Fibroblast of skin of left biceps (primary cell): ENCODE measurements at regions not wholly inside any gene's neighbourhood (a gene's known extent, or its start where the extent isn't known, plus 50 kb on each side); places are given as distances from the start of the nearest gene placed in this dataset.

Source experiments
- DNase-seq, 2 experiments: peaks; one replicate each; pipeline ENCODE4 v3.0.0-alpha.2; 2013; ENCODE audit warnings: low read depth in 2 of 2

- no peak for DNase-seq
Observed at GRCh38 chr1:115577513-115577912, 64.3 kb upstream of the VANGL1 start.

DNA sequence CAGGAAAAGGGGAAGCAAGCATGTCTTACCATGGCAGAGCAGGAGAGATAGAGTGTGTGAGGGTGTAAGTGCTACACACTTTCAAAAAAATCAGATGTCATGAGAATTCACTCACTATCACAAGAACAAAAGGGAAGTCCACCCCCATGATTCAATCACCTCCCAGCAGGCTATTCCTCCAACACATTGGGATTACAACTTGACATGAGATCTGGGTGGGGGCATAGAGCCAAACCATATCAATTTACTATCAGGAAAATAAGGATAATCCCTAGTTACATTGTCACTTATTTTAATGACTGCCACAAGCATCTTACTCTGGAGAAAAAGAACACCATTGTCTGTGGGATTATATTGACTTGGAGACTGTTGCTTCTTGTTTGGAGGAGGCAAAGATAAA, 66.1 kb upstream of the VANGL1 start:
- DNase-seq: no peak

DNA sequence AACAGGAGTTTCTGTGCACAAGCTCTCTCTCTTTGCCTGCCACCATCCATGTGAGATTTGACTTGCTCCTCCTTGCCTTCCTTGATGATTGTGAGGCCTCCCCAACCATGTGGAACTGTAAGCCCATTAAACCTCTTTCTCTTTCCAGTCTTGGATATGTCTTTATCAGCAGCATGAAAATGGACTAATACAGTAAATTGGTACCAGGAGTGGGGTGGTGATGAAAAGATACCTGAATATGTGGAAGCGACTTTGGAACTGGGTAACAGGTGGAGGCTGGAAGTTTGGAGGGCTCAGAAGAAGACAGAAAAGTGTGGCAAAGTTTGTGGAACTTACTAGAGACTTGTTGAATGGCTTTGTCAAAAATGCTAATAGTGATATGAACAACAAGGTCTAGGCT, 69.1 kb upstream of the VANGL1 start:
- DNase-seq: no peak

DNA sequence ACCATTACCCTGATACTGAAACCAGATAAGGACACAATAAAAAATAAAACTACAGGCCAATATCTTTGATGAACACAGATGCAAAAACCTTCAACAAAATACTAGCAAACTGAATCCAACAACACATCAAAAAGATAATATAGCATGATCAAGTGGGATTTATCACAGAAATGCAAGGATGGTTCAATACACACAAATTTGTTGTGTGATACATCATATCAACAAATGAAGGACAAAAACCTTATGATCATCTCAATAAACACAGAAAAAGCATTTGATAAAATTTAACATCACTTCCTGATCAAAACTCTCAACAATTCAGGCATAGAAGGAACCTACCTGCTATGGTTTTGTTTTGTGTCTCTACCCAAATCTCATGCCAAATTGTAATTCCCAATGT, 74.3 kb upstream of the VANGL1 start:
- DNase-seq: no peak

- DNase-seq: no peak
Observed at GRCh38 chr1:115565791-115566190, 76.0 kb upstream of the VANGL1 start.

GRCh38 chr1:115565353-115565752, 76.4 kb upstream of the VANGL1 start:
- DNase-seq: no peak

DNA sequence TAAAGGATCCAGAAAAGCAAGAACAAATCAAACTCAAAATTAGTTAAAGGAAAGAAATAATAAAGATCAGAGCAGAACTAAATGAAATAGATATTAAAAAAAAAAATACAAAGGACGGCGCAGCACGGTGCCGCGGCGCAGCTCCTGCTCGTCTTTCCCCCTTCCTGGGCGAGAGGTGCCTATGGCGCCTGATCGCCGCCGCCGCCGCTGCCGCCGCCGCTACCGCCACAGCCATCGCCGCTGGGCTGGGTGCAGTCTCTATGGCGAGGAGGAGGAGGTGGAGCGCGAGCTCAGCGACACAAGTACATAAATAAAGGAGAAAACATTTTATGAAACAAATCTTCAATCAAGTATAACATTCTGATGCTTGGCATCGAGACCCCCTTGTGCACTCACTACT, 77.6 kb upstream of the VANGL1 start:
- DNase-seq: no peak

- DNase-seq: no peak
Observed at GRCh38 chr1:115560027-115560426, 81.7 kb upstream of the VANGL1 start.

DNA sequence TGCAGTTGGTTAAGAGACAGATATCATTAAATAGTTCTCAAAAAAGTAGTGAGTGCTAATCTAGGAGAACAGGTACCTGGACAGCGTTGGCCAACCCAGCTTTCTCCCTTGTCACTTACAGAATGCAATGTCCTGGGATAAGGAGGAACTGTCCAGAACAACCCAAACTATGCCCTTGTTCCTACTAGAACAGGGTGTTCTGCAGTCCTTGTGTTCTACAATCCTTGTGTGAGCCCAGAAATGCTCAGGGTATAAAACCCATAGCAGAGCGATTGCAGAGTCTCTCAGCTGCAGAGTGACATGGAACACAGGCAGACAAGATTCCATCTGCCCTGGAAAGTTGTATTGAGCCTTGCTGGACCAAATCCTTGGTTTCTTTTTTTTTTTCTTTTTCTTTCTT, 83.5 kb upstream of the VANGL1 start:
- no peak for DNase-seq

DNA sequence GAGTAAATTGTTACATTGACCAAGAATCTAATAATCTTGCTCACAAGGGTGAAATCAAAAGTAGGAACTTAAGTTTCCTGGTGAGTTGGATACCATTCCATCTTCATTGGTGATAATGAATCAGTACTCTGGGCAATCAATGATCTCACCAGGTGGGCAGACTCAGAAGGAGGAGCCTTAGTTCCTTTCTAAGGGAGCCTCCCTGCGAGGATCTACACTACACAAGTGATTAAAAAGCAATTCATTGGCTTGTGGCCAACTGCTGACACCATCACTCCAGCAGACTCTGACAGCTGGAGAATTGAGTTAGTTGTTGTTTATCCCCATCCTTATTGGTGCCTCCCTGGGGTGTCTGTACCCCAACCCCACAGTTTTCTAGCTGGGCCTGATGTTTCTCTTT, 84.1 kb upstream of the VANGL1 start:
- no peak for DNase-seq

DNA sequence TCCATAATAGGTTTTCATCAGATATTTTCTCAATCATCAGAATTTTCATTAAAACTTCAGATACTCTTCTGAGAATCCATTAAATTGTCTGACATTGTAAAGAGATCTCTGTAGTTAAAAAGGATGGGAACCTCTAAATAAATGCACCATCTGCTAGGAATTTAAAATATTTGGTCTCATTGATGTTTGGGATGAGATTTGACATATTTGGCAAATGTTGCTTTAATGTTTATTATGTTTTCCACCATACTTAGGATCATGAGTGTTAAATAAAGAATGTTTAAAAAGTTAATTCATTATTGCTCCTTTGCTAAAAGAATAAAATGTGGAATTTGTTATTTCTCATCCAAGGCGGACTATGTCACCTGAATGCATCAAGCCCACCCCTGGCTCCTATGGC, 85.5 kb upstream of the VANGL1 start:
- DNase-seq: no peak

DNA sequence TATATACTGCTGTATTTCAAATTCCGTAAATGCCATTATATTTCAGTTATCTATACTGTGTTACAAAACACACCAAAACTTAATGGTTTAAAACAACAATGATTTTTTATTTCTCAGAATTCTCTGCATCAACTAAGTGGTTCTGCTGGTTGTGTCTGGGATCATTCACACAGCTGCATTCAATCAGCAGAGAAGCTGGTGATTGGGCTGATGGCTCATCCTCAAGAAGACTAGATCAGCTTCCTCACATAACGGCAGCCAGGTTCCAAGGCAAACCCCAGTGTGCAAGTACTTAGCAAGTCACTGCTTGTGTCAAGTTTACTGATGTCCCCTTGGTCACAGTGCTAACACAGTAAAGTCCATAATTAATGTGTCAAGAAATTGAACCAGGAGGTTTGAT, 86.3 kb upstream of the VANGL1 start:
- DNase-seq: peak in 1 of 2 experiments; percentile 60

DNA sequence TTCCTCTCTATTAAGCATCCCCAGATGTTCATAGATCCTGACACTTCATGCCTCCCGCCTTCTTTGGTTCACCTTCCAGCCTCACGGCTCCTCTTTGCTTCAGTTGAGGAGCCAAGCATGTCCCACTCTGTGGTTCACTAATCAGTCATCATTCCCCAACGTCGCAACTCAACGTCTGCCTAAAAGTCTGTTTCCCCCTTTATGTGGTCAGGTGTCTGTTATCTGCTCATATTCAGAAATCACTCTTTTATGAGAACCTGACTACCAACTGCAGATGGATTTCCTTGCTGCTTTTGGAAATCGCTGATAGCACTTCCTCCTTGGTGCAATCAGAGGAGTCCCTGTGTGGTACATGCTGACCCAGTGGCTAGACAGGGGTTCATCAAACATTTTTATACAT, 94.1 kb upstream of the VANGL1 start:
- DNase-seq: no peak

DNA sequence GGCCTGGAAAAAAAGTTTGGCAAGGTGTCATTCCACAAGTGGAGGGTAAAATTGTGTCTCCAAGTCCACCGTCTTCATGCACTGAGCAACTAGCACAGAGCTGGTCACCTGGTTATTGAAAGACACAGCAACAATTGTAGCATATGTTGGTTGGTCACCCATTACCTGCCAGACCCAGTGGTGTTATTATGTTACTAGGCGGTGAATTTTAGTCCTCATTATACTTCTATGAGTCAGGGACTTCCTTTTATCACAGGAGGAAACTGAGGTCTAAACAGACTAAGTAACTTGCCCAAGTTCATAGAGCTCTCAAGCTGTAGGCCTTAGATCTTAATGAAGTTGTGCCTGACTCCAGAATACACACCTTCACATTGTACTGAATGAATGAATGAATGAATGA, 94.9 kb upstream of the VANGL1 start:
- DNase-seq: no peak

- peak; percentile 94 to 95 for DNase-seq
Observed at GRCh38 chr1:115545791-115546733, 95.7 kb upstream of the VANGL1 start.

DNA sequence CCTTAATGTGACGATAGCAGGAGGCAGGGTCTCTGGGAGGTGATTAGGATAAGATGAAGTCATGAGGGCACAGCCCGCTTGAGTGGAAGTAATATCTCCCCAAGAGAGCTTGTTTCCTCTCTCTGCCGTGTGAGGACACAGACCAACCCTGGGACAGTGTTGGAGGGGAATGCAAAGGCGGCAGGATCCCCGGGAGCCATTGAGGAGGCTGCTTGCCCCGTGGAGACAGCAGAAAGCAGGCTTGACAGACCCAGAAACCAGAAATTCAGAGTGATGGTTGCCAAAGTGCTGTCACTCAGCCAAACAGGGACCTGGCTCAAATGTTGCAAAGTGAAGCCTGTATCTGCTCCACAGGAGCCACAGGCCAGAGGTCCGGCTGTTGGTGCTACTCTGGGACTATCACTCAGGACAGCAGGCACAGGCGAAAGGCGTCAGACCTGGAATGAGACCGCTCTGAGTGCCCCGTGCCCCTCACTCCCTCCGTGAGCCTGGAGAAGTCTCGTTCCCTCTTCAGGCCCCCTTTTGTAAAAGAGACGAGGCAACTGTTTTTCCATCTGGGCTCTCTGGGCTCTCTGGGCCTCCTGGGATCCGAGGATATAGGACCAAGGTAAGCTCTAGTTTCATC, 96.6 kb upstream of the VANGL1 start:
- DNase-seq: no peak

DNA sequence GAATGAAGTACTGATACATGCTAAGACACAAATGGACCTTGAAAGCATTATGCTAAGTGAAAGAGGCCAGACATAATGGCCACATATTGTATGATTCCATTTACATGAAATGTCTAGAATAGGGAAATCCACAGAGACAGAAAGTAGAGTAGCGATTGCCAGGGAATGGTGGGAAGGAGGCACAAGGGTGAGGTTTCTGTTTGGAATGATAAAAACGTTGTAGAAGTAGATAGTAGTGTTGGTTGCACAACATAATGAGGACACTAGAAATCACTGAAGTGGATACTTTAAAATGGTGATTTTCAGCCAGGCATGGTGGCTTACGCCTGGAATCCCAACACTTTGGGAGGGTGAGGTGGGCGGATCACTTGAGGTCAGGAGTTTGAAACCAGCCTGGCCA, 97.6 kb upstream of the VANGL1 start:
- DNase-seq: no peak

GRCh38 chr1:115543247-115543646, 98.5 kb upstream of the VANGL1 start:
- no peak for DNase-seq

DNA sequence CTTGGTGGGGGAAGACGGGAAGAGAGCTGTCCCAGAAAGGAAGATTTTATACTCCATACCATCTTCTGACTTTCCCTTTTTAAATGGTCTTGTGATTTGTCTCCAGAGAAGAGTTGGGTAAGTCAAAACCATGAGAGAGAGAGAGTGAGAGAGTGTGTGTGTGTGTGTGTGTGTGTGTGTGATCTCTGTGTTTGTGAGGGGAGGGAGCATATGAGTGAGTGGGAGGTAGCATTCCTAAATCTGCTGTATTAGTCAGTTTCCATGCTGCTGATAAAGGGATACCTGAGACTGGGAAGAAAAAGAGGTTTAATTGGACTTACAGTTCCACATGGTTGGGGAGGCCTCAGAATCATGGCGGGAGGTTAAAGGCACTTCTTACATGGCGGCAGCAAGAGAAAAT, 102.0 kb upstream of the VANGL1 start:
- no peak for DNase-seq

DNA sequence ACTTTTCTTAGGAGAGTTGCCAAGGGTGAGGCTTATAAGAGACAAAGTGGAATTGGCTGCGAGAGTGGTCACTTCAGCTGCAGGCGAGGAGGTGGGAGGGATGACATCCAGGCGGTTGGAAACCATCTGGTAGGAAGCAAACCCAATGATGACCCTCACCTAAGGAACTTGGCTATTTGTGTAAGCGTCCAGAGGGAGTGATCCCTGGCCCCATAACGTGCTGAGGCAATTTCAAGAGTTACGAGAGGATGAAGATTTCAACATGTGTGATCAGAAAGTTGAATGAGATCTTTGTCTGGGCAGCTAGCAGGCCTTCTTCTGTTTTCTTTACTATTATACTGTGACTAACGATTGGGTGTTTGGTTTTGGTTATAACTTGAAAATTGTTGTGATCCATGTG, 102.7 kb upstream of the VANGL1 start:
- no peak for DNase-seq

GRCh38 chr1:115538579-115538978, 103.2 kb upstream of the VANGL1 start:
- DNase-seq: no peak

GRCh38 chr1:115537415-115537814, 104.4 kb upstream of the VANGL1 start:
- no peak for DNase-seq

- DNase-seq: no peak
Observed at GRCh38 chr1:115536279-115536816, 105.4 kb upstream of the VANGL1 start.
